ENCODE measurements at regions not wholly inside any gene's neighbourhood (a gene's known extent, or its start where the extent isn't known, plus 50 kb on each side); places are given as distances from the start of the nearest gene placed in this dataset.
"Not testable (repeated sequence)": the region's sequence is repeated elsewhere in the genome, so short reads cannot be mapped to it uniquely, and the experiment has no call there.

DNA sequence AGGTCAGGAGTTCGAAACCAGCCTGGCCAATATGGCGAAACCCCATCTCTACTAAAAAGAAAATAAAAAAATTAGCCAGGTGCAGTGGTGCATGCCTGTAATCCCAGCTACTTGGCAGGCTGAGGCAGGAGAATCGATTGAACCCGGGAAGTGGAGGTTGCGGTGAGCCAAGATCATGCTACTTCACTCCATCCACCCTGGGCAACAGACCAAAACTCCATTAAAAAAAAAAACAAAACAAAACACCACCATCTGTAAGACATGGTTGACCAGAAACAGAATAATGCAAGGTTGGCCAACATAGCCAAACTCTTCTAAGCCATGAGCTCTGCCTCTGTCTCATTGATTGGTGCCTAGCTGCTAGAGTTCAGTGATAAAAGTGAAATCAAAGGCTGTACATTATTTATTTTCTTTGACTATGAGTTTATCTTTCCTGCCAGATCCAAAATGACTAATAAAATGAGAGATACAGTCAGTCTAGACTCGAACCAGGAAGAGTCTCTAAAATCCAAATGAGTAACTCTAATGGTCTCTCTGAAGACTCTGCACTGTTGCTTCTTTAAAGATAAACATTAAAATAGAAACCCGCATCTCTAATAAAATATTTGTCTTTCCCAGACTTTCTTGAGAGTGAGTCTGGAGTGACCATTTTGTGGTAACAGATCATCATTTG is 404.7 kb downstream of the DAD1 start:
- no peak for DNase-seq

DNA sequence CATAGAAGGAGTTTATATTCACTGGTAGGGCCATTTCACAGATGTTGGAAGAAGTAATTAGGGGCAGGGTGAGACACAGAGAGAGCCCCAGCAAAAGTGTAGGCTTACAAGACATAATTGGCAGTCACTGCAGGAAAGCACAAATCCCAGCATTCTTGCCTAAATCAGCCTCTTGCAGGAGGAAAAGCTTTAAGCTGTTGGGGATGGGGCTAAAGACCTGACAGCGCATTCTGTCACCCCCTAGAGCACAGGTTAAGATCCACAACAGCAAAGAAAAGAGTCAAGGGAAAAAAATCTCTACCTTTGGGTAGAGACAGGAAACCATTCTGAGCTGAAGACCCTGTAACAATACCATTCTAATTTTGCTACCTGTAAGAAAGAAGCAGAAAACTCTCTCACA is 409.0 kb downstream of the DAD1 start:
- no peak for DNase-seq

DNA sequence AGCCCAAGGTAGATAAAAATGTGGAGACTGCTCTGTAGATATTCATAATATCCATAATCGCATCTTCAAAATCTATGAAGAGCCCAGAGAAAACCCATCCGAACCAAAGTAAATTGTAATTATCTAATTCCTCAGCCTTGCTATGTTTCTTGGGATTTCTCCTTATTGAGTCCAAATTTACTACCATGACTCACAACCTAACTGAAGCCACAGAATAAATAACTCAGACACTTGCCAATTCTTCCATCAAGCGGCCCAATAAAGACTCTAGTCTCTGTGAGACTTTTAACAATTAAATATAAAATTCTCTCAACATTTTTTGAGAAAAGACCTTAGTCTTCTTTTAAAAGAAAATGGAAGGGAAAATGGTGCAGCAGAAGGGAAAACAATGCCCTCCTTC is 409.8 kb downstream of the DAD1 start:
- DNase-seq, result no peak

DNA sequence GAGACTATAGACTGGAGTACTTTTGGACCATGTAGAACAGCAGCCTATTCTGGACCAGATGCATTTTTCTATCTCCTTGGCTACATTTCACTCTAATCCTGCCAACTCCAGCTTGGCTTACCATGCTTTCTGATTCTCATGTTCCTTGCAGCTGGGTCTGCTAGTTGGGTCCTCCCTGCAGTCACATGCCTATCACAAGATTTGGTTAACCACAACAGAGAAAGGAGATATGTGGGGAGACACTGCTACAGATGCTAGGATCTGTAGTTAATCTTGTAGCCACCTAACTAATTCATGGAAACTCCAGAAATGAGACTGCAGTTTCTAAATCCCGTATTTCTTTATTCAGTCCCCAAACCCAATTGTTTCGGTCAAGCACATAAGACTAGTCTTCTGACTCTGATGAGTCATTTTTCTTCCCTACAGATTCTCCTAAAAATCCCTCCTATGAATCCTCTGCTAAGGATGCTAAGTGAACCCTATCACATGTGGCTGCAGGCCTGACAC is 410.6 kb downstream of the DAD1 start:
- DNase-seq, result no peak

DNA sequence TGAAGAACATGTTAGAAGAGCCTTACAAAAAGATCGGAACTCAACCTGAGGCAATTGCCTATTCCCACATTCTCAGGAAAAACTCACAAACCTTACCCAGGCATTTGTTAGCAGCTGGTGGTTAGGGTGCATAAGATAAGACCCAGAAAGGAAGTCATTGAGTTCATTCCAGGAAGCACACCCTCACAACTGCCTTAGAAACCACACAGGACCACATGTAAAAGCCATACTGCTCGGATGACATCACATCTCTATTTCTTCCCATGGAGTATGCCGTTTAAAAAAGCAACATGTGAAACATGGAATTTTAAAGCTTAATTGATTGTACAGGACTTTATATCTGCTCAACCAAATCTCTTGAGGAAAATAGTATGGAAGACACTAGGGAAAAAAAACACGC is 411.2 kb downstream of the DAD1 start:
- DNase-seq, result peak; percentile 75 to 82

DNA sequence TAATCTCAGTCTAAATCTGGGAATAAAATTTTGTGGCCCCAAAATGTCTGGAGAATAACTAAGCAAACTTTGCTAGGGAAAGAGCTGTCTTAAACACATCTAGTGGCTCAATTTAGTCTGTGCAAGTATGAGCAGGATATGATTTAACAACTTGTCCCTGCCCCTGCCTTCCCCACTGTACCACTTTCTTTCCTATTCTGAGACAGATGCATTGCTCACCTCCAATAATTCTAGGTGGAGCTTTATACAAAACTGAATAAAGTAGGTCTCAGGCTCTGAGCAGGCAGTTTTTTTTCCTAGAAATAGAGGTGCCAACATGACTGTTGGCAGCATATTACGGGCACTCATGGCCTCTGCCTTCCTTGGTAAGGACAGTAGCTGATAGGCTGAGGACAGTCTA is 412.1 kb downstream of the DAD1 start:
- no peak for DNase-seq

DNA sequence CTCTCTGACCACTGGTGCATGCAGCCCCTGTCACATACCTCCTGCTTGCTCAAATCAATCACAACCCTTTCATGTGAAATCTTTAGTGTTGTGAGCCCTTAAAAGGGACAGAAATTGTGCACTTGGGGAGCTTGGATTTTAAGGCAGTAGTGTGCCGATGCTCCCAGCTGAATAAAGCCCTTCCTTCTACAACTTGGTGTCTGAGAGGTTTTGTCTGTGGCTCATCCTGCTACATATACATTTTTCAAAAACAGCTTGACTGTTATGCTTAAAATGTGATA is 413.8 kb downstream of the DAD1 start:
- not testable (repeated sequence) for DNase-seq

DNA sequence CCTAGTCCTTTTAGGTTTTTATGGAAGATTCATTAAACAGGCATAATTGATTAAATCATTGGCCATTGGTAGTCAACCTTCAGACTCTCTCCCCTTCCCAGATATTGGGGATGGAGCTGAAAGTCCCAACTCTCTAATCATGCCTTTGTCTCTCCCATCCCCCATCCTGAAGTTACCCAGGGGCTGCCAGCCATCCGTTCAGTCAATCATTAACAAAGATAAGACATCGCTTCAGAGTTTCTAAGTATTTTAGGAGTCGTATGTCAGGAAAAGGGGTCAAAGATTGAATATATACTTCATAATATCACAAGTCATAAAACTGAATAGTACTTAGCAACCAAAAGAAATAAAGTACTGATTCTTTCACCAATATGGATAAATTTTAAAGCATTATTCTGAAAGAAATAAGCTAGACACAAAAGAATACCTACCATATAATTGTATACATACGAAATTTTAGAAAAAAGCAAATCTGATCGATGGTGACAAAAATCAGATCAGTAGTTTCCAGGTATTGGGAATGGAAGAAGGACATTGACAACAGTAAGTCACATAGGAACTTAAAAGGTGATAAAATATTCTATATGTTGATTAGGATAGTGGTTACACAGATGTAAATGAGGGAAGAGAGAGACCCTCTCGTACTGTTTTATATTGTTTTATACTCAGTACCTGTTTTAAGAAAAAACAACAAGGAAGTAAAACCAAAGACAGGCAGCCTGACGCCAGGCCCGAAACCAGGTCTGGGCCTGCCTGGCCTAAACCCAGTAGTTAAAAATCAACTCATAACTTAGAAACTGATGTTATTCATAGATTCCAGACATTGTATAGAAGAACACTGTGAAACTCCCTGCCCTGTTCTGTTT is 414.4 kb downstream of the DAD1 start:
- no peak for DNase-seq

DNA sequence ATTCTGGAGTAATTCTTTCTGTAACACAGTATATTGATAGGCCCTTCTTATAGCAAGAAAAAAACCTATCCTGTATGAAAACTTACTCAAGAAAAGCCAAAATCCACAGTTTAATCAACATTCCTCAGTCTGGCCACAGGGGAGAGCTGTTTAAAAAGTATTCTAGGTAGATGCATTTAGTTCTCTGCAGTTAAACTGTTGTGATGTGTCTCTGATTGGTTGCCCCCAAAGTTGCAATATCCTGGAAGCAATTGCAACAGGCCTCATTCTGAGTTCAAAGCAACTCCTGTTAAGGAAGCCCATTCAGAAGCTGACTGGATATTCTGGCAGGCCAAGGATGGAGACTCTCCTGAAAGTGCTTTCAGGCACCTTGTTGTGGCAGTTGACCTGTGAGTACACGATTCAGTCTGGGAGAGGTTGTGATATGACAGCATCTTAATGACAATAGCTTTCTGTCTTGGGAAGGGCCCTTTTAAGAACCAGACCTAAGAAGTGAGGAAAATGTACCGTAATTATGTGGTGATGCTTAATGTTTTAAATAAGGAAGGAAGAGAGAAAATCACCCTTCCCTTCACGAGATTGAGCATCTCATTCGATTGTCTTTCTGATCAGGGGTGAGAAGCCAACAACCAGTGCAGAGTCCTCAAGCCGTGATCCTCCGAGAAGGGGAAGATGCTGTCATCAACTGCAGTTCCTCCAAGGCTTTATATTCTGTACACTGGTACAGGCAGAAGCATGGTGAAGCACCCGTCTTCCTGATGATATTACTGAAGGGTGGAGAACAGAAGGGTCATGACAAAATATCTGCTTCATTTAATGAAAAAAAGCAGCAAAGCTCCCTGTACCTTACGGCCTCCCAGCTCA is 420.7 kb downstream of the DAD1 start:
- peak; percentile 18 to 43 for DNase-seq

DNA sequence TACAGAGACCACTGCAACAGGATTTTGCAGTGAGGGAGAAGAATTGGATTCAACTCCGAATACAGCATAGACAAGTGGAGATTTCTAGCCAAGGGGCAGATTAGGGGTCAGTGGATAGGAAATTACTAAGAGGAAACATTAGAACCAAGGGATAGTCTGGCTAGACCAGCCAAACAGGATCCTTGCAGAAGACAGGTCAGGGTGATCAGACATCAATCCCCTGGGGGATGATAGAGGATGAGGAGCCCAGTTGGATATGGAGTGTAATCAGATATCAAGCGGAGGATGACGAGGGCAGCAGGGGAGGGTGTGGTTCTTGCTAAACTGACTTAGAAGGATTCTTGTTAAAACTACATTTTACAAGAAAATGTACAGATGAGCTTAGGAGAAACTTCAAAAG is 424.4 kb downstream of the DAD1 start:
- no peak for DNase-seq

DNA sequence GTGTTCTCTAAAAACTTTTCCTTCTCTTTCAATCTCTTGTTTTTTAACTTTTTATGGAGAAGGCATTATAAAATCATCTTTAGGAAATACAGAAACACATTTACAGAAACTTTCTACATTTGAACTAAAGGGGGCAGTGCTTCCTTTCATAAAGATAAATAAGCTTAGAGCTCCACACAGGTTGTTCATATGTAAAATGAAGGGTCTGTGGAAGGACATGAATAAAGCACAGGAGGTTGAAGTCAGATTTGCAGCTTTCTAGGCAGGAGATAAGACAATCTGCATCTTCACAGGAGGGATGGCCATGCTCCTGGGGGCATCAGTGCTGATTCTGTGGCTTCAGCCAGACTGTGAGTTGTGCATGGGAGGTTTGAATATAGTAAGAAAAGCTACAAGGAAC is 426.0 kb downstream of the DAD1 start:
- peak; percentile 38 to 50 for DNase-seq

DNA sequence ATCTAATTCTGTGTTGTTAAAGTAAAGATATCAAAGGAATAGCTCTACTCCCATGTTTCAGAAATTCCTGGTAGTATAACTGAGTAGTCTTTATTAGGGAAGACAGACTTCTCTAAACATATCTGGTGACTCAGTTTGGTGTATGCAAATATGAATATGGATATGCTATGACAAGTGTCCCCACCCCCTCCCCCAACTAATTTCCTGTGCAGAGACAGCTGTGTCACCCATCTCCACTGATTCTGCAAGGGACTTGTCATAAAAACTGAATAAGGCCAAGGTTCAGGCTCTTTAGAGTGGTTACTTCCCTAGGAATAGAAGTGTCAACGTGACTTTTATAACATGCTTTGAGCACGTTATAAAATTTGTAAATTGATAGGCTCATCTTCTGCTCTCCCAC is 429.1 kb downstream of the DAD1 start:
- DNase-seq, result no peak

DNA sequence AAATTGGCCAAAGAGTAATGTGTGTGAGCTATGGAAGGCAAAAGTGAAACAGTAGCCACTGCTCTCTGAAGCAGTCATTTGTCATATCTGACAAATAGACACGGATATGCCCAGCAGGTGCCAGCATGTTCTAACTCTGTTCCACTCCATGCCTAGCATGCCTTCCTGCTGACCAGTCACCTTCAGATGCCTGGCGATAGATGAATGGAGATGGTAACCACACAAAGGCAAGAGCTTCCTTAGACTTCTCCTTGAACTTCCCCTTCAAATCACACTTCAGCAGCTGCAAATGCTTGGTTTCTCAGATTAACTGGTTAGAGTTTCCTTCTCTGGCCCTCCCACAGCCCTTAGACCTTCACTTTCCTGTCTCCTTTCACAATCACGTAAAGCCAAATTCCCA is 429.9 kb downstream of the DAD1 start:
- peak in 1 of 2 experiments; percentile 13 for DNase-seq

DNA sequence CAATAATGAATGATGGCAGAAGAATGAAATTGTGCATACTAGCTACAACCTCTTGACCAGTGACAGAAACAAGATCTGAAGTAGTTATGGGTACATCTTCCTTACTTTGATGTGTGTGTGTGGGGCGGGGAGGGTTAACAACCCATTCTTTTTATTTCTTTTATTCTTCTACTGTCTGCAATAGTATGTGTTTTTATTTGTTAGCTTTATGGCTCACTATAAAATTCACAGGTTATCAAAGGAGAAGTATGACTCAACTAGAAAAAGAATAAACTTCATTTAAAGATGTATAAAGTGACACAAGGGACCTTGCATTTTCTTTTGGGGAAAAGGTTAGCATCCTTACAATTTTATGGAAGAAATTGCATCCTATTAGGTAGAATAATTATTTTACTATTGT is 430.5 kb downstream of the DAD1 start:
- no peak for DNase-seq

DNA sequence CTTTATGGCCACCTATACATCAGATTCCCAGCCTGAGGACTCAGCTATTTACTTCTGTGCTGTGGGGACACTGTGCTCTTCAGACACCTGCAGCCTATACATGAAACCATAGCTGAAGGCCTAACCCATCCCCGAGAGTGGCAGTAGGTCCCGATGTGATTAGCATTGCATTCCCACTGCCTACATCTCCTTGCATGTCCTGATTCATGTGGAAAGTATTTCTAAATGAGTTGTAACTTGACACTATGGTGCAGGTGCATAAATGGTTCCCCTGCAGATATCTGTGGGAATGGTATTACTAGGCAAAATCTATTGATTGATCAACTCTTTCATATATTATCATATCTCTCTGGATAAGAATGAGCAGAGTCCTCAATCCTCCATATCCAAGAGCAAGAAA is 433.5 kb downstream of the DAD1 start:
- DNase-seq, result no peak

DNA sequence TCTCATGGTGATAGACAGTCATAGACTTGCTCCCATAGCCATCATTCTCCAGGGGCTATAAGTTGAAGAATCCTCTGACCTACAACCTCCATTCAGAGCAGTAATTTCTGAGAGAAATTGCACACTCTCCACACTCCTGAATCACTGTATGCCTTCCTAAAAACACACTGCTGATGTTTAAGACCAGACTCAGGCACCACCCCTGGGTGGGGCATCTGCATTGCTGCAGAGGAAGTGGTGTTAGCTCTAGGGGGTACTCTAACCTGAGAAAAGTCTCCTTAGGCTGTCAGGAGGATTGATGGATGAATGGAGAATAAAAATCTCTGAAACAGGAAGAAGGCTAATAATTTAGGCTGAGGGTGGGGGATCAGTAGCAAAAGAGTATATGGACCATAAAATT is 436.1 kb downstream of the DAD1 start:
- DNase-seq, result no peak

DNA sequence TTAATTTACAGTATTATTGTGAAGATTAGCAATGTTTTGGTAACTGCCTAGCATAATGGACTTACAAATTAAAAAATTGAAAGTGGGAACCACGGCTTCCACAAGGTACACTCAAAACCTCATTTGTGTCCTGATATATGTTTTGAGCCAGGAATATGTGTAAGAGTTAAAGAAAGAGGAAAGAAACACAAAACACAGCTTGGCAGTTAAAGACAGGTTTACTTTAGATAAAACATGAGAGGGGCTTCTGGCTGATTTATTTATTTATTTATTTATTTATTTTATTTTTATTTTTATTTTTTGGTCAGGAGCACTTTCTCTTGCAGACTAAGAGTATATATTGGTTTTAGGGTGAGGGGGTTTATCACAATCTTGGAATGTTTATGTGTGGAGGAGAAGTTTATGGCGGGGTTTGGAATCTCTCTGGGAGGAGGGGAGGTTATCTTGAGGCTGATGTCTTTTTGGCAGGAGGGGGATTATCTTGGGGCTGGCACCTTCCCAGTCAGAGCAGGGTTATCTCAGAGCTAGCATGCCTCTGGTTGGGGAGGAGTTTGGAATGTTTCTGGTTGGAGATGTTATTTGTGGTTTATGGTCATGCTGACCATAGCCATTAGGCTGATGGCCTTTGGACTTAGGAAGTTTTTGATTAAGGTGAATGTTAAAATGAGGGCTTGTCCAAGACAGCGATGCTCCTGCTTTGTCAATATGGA is 436.7 kb downstream of the DAD1 start:
- DNase-seq, result no peak

DNA sequence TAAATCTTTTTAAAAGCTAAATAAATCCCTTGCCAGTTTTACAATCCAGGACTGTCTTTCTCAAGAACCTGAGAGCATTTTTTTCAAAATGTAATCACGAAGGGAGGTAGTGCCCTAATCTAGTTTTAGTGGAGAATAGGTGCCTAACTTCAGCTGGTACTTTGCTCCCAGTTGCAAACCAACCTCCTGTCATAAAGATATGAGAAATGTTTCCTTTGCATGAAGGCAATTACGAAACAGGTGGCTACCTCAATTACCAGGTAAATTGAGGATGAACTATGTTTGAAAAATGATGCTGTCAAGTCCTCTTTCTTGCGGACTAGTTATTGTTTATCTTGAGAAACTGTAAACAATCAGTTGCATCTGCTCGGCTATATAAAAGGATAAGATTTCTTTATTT is 437.9 kb downstream of the DAD1 start:
- no peak for DNase-seq

DNA sequence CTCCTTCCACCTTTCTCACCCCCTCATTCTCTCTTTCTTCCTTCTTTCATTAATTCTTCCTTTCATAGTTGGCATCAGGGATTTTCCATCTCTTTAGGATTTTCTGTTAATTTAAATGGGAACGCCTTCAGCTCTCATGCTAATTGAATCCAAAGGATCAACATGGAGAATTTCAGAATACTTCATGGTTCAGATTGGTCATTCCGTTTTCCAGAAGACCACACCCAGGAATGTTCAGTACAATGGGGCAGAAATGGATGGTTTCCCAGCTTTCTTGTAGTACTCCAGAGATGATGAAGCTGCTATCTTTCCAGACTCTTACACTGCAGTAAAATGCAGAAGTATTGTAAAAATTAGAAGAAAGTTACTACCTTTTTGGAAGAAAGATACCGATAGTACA is 440.0 kb downstream of the DAD1 start:
- no peak for DNase-seq

DNA sequence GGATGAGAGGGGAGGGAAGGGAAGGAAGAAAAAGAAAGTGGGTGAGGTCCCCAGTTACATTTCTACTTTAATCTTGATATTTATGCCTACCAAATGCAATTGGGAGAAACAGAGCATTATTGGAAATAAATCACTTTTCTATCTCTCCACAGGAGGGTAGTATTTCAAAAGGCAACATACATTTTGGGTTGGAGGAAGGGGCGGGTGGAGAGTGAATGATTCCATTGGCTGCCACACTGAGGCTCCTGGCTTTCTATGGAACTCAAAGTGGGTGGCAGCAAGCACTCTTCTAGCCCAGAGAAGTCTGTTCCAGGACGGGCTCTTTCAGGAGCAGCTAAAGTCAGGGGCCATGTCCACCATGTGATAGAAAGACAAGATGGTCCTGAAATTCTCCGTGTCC is 441.3 kb downstream of the DAD1 start:
- DNase-seq, result no peak

DNA sequence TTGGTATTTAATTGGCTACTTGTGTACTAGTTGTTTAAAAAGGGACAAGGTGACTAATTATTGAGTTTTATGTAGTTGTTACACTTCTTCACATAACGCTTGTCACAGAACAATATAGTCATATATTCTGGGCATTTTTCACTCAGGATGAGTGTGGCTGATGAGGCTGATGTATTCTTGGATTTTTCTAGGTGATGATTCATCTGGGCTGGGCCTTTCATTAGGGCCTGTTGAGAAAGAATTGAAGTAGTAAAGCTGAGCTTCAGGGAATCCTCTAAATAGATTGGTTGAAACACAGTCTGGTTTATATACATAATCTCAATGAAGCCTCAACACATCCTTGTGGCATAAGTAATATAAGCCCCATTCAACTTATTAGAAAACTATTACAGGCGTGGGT is 445.7 kb downstream of the DAD1 start:
- no peak for DNase-seq

DNA sequence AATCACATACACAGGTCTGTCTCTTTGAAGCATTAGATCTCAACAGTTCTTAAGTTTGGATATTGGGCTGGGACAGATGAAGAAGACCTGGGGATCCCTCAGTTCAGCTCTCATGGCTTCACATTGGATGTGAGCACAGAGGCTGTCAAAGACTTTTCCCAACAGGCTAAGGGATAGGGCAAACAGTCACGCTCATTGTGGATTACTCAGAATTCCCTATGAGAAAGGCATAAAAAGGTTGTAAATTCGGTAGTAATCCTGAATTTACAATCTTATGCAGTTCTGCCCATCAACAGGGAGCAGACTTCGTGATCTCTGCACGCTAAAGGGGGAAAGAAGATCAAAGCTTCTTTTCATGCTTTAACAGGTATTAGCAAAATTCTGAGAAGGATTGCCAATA is 448.4 kb downstream of the DAD1 start:
- DNase-seq, result no peak
